ENCODE measurements at regions not wholly inside any gene's neighbourhood (a gene's known extent, or its start where the extent isn't known, plus 50 kb on each side); places are given as distances from the start of the nearest gene placed in this dataset.
"Not testable (repeated sequence)": the region's sequence is repeated elsewhere in the genome, so short reads cannot be mapped to it uniquely, and the experiment has no call there.

GRCh38 chr4:83738895-83739294, 203.0 kb downstream of the GPAT3 start:
- no TSS peak for BruUV-seq (replicated peaks)
- intact Hi-C loops (cut with micrococcal nuclease; ENCODE audit: unreplicated experiment) = no loop called here
- Histone ChIP-seq H3K27ac (ENCODE audit: low read depth, low read length, poor library complexity, severe bottlenecking) (no peak overlapping the region), H3K4me1 (ENCODE audit: insufficient read depth, low read length, poor library complexity, severe bottlenecking) (no peaks in the 10 kb centered on the region), H3K36me3 (ENCODE audit: insufficient read depth, low read length, poor library complexity, severe bottlenecking) (no peaks in the 10 kb centered on the region), H3K9me3 (ENCODE audit: low read depth, low read length, poor library complexity, severe bottlenecking) (no peaks in the 10 kb centered on the region), H3K4me3 (ENCODE audit: low read depth, low read length, poor library complexity, severe bottlenecking) (no peak overlapping the region), H3K27me3 (replicated peaks; ENCODE audit: insufficient read depth, low read depth, low read length, poor library complexity) (no peaks in the 10 kb centered on the region)
- no peak for DNase-seq (ENCODE audit: low spot score)
- no peak for TF ChIP-seq EZH2 (IDR thresholded peaks at IDR 0.05; ENCODE audit: borderline replicate concordance, low read depth, low read length, poor library complexity, severe bottlenecking)
- TF ChIP-seq, protein P1, sequence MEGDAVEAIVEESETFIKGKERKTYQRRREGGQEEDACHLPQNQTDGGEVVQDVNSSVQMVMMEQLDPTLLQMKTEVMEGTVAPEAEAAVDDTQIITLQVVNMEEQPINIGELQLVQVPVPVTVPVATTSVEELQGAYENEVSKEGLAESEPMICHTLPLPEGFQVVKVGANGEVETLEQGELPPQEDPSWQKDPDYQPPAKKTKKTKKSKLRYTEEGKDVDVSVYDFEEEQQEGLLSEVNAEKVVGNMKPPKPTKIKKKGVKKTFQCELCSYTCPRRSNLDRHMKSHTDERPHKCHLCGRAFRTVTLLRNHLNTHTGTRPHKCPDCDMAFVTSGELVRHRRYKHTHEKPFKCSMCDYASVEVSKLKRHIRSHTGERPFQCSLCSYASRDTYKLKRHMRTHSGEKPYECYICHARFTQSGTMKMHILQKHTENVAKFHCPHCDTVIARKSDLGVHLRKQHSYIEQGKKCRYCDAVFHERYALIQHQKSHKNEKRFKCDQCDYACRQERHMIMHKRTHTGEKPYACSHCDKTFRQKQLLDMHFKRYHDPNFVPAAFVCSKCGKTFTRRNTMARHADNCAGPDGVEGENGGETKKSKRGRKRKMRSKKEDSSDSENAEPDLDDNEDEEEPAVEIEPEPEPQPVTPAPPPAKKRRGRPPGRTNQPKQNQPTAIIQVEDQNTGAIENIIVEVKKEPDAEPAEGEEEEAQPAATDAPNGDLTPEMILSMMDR (conservative IDR thresholded peaks at IDR 0.05; ENCODE audit: low read depth, low read length) = no peak
- CTCF ChIA-PET = no interaction called here
- POLR2A ChIA-PET (ENCODE audit: low non-redundant PET) = no interaction called here

- no peaks in the 10 kb centered on the region for H3K4me1 ChIP-seq (ENCODE audit: insufficient read depth, low read length, poor library complexity, severe bottlenecking)
- no peak overlapping the region for H3K27ac ChIP-seq (ENCODE audit: low read depth, low read length, poor library complexity, severe bottlenecking)
- DNase-seq (ENCODE audit: low spot score) = no peak
- no TSS peak for BruUV-seq (replicated peaks)
- H3K9me3 ChIP-seq (ENCODE audit: low read depth, low read length, poor library complexity, severe bottlenecking) = no peaks in the 10 kb centered on the region
- H3K36me3 ChIP-seq (ENCODE audit: insufficient read depth, low read length, poor library complexity, severe bottlenecking) = no peaks in the 10 kb centered on the region
- H3K4me3 ChIP-seq (ENCODE audit: low read depth, low read length, poor library complexity, severe bottlenecking) = no peak overlapping the region
- TF ChIP-seq, protein P1 (conservative IDR thresholded peaks at IDR 0.05; ENCODE audit: low read depth, low read length) = no peak
- H3K27me3 ChIP-seq (replicated peaks; ENCODE audit: insufficient read depth, low read depth, low read length, poor library complexity) = no peaks in the 10 kb centered on the region
- intact Hi-C loops (cut with micrococcal nuclease; ENCODE audit: unreplicated experiment) = no loop called here
- ChIA-PET POLR2A (ENCODE audit: low non-redundant PET) (no interaction called here), CTCF (no interaction called here)
Measured at GRCh38 chr4:83734576-83734975, 198.7 kb downstream of the GPAT3 start.

DNA sequence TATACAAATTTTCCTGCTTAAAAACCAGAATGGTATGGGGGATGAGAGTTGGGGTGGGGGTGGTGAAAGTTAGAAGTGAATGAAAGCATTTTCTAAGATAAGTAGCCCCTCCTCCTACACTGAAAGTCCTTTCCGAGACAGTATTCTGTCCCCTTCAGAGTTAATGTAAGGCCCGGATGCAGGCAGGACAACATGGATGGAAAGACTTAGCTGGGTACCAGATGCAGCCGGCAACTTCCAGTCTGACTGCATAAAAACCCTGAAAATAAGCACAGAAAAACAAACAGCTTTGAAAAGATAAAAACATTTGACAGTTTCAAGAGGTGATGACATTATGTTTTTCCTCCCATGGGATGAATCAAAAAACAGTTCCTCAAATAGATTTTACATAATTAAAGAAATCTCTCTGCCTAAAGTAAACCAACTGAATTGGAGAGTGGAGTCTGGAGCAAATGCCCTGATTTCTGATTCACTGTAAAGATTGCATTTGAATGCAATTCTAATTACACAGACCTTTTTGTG, 196.3 kb downstream of the GPAT3 start:
- DNase-seq (ENCODE audit: low spot score) = peak; percentile 39
- no peak overlapping the region for H3K4me3 ChIP-seq (ENCODE audit: low read depth, low read length, poor library complexity, severe bottlenecking)
- TF ChIP-seq EZH2 (IDR thresholded peaks at IDR 0.05; ENCODE audit: borderline replicate concordance, low read depth, low read length, poor library complexity, severe bottlenecking) = no peak
- no TSS peak for BruUV-seq (replicated peaks)
- H3K9me3 ChIP-seq (ENCODE audit: low read depth, low read length, poor library complexity, severe bottlenecking) = no peaks in the 10 kb centered on the region
- ChIA-PET POLR2A (ENCODE audit: low non-redundant PET) (no interaction called here), CTCF (no interaction called here)
- no peaks in the 10 kb centered on the region for H3K36me3 ChIP-seq (ENCODE audit: insufficient read depth, low read length, poor library complexity, severe bottlenecking)
- H3K27me3 ChIP-seq (replicated peaks; ENCODE audit: insufficient read depth, low read depth, low read length, poor library complexity) = no peaks in the 10 kb centered on the region
- no peak overlapping the region for H3K27ac ChIP-seq (ENCODE audit: low read depth, low read length, poor library complexity, severe bottlenecking)
- intact Hi-C loops (cut with micrococcal nuclease; ENCODE audit: unreplicated experiment) = no loop called here
- no peaks in the 10 kb centered on the region for H3K4me1 ChIP-seq (ENCODE audit: insufficient read depth, low read length, poor library complexity, severe bottlenecking)

DNA sequence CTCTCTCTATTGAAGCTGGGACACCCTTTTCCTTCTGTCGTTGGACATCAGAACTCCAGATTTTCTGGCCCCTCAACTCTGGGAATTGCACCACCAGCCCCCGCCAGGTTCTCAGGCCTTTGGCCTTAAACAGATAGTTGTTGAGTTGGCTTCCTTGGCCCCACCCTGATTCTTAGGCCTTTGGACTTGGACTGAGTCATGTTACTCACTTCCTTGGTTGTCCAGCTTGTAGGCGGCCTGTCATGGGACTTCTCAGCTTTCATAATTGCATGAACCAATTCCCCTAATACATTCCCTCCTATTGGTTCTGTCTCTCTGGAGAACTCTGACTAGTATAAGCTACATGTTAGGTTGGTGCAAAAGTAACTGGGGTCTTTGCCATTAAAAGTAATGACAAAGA, 195.7 kb downstream of the GPAT3 start:
- H3K36me3 ChIP-seq (ENCODE audit: insufficient read depth, low read length, poor library complexity, severe bottlenecking) = no peaks in the 10 kb centered on the region
- intact Hi-C loops (cut with micrococcal nuclease; ENCODE audit: unreplicated experiment) = no loop called here
- no peaks in the 10 kb centered on the region for H3K27me3 ChIP-seq (replicated peaks; ENCODE audit: insufficient read depth, low read depth, low read length, poor library complexity)
- H3K27ac ChIP-seq (ENCODE audit: low read depth, low read length, poor library complexity, severe bottlenecking) = no peak overlapping the region
- BruUV-seq (replicated peaks) = no TSS peak
- H3K9me3 ChIP-seq (ENCODE audit: low read depth, low read length, poor library complexity, severe bottlenecking) = no peaks in the 10 kb centered on the region
- POLR2A ChIA-PET (ENCODE audit: low non-redundant PET) = no interaction called here
- CTCF ChIA-PET = no interaction called here
- no peak for DNase-seq (ENCODE audit: low spot score)
- no peak overlapping the region for H3K4me3 ChIP-seq (ENCODE audit: low read depth, low read length, poor library complexity, severe bottlenecking)
- TF ChIP-seq EZH2 (IDR thresholded peaks at IDR 0.05; ENCODE audit: borderline replicate concordance, low read depth, low read length, poor library complexity, severe bottlenecking) = no peak
- TF ChIP-seq, protein P1 (conservative IDR thresholded peaks at IDR 0.05; ENCODE audit: low read depth, low read length) = no peak
- no peaks in the 10 kb centered on the region for H3K4me1 ChIP-seq (ENCODE audit: insufficient read depth, low read length, poor library complexity, severe bottlenecking)

- H3K4me1 ChIP-seq (ENCODE audit: insufficient read depth, low read length, poor library complexity, severe bottlenecking); POLR2A ChIA-PET (ENCODE audit: low non-redundant PET); DNase-seq (ENCODE audit: low spot score); H3K9me3 ChIP-seq (ENCODE audit: low read depth, low read length, poor library complexity, severe bottlenecking); H3K27ac ChIP-seq (ENCODE audit: low read depth, low read length, poor library complexity, severe bottlenecking); CTCF ChIA-PET; H3K36me3 ChIP-seq (ENCODE audit: insufficient read depth, low read length, poor library complexity, severe bottlenecking); H3K27me3 ChIP-seq (replicated peaks; ENCODE audit: insufficient read depth, low read depth, low read length, poor library complexity); H3K4me3 ChIP-seq (ENCODE audit: low read depth, low read length, poor library complexity, severe bottlenecking); intact Hi-C loops (cut with micrococcal nuclease; ENCODE audit: unreplicated experiment); BruUV-seq (replicated peaks): not testable (repeated sequence)
Measured at GRCh38 chr4:83730958-83731357, 195.1 kb downstream of the GPAT3 start.
